ENCODE measurements at regions not wholly inside any gene's neighbourhood (a gene's known extent, or its start where the extent isn't known, plus 50 kb on each side); places are given as distances from the start of the nearest gene placed in this dataset.

GRCh38 chr2:65608916-65609315 lies 176.5 kb upstream of the SPRED2 start:
- no peak for ATAC-seq

GRCh38 chr2:65608466-65608865 lies 176.1 kb upstream of the SPRED2 start:
- Histone ChIP-seq H3K4me3 (no peak overlapping the region), H3K9me3 (no peaks in the 10 kb centered on the region), H3K27ac (no peak overlapping the region), H3K4me1 (peaks cover 0 to 20% (median 0%) of the 10 kb centered on the region in 3 donors), H3K27me3 (no peaks in the 10 kb centered on the region), H3K36me3 (no peaks in the 10 kb centered on the region)
- no peak for ATAC-seq
- TF ChIP-seq CTCF (IDR thresholded peaks at IDR 0.05), result no peak
- TF ChIP-seq EP300 (IDR thresholded peaks at IDR 0.05), result no peak
- no peak for TF ChIP-seq POLR2AphosphoS5 (IDR thresholded peaks at IDR 0.05)
- TF ChIP-seq POLR2A (IDR thresholded peaks at IDR 0.05), result no peak
- WGBS, 2 donors (ENCODE audit: low coverage in 1 of 2), result 43 to 49% methylated on average over 2 to 4 of the region's 5 CpGs

More at GRCh38 chr2:65608916-65609315, 176.5 kb upstream of the SPRED2 start:
- no peaks in the 10 kb centered on the region for H3K27me3 ChIP-seq
- no peaks in the 10 kb centered on the region for H3K36me3 ChIP-seq
- peaks cover 0 to 17% (median 0%) of the 10 kb centered on the region in 3 donors for H3K4me1 ChIP-seq
- no peak overlapping the region for H3K4me3 ChIP-seq
- no peaks in the 10 kb centered on the region for H3K9me3 ChIP-seq
- WGBS, 2 donors (ENCODE audit: low coverage in 1 of 2), result 60 to 62% methylated on average over 2 to 10 of the region's 14 CpGs
- TF ChIP-seq CTCF (IDR thresholded peaks at IDR 0.05), result no peak
- TF ChIP-seq EP300 (IDR thresholded peaks at IDR 0.05), result no peak
- TF ChIP-seq POLR2AphosphoS5 (IDR thresholded peaks at IDR 0.05), result no peak
- TF ChIP-seq POLR2A (IDR thresholded peaks at IDR 0.05), result no peak
- no peak overlapping the region for H3K27ac ChIP-seq

- ATAC-seq, result no peak
- H3K36me3 ChIP-seq, result no peaks in the 10 kb centered on the region
- WGBS, 2 donors (ENCODE audit: low coverage in 1 of 2), result 46 to 100% methylated on average over 3 to 14 of the region's 14 CpGs
- H3K27me3 ChIP-seq, result no peaks in the 10 kb centered on the region
- no peaks in the 10 kb centered on the region for H3K9me3 ChIP-seq
- H3K4me1 ChIP-seq, result peaks cover 0 to 25% (median 0%) of the 10 kb centered on the region in 3 donors
- no peak for TF ChIP-seq CTCF (IDR thresholded peaks at IDR 0.05)
- TF ChIP-seq POLR2A (IDR thresholded peaks at IDR 0.05), result no peak
- TF ChIP-seq EP300 (IDR thresholded peaks at IDR 0.05), result no peak
- TF ChIP-seq POLR2AphosphoS5 (IDR thresholded peaks at IDR 0.05), result no peak
- H3K27ac ChIP-seq, result no peak overlapping the region
- no peak overlapping the region for H3K4me3 ChIP-seq
These were observed 175.4 kb upstream of the SPRED2 start for GRCh38 chr2:65607662-65608305.

- Histone ChIP-seq H3K4me1 (peaks cover 0 to 29% (median 0%) of the 10 kb centered on the region in 3 donors), H3K27ac (no peak overlapping the region), H3K27me3 (no peaks in the 10 kb centered on the region), H3K4me3 (no peak overlapping the region), H3K36me3 (no peaks in the 10 kb centered on the region), H3K9me3 (no peaks in the 10 kb centered on the region)
- TF ChIP-seq POLR2AphosphoS5 (IDR thresholded peaks at IDR 0.05) (no peak), CTCF (IDR thresholded peaks at IDR 0.05) (no peak), POLR2A (IDR thresholded peaks at IDR 0.05) (no peak), EP300 (IDR thresholded peaks at IDR 0.05) (no peak)
- ATAC-seq, result no peak
These were observed 173.3 kb upstream of the SPRED2 start for GRCh38 chr2:65605743-65606058.

GRCh38 chr2:65605058-65605742 lies 172.8 kb upstream of the SPRED2 start:
- H3K36me3 ChIP-seq, result no peaks in the 10 kb centered on the region
- no peak overlapping the region for H3K4me3 ChIP-seq
- WGBS, 2 donors (ENCODE audit: low coverage in 1 of 2), result 60 to 78% methylated on average over 3 to 4 of the region's 4 CpGs
- H3K4me1 ChIP-seq, result peaks cover 0 to 29% (median 0%) of the 10 kb centered on the region in 3 donors
- ATAC-seq, result no peak
- H3K27me3 ChIP-seq, result no peaks in the 10 kb centered on the region
- no peak for TF ChIP-seq POLR2AphosphoS5 (IDR thresholded peaks at IDR 0.05)
- no peak for TF ChIP-seq EP300 (IDR thresholded peaks at IDR 0.05)
- TF ChIP-seq CTCF (IDR thresholded peaks at IDR 0.05), result no peak
- TF ChIP-seq POLR2A (IDR thresholded peaks at IDR 0.05), result no peak
- no peaks in the 10 kb centered on the region for H3K9me3 ChIP-seq
- no peak overlapping the region for H3K27ac ChIP-seq

Data from gastroesophageal sphincter (tissue), 4 donors.